HuH-7 (cell line): ENCODE measurements at regions not wholly inside any gene's neighbourhood (a gene's known extent, or its start where the extent isn't known, plus 50 kb on each side); places are given as distances from the start of the nearest gene placed in this dataset.
A peak's percentile ranks its signal among the peaks of the same experiment; 100 is the strongest.
"Not testable (repeated sequence)": the region's sequence is repeated elsewhere in the genome, so short reads cannot be mapped to it uniquely, and the experiment has no call there.

Experiments used
- DNase-seq: peaks from one replicate; pipeline ENCODE4 v3.0.0; 2011; ENCODE audit warnings: low spot score

DNA sequence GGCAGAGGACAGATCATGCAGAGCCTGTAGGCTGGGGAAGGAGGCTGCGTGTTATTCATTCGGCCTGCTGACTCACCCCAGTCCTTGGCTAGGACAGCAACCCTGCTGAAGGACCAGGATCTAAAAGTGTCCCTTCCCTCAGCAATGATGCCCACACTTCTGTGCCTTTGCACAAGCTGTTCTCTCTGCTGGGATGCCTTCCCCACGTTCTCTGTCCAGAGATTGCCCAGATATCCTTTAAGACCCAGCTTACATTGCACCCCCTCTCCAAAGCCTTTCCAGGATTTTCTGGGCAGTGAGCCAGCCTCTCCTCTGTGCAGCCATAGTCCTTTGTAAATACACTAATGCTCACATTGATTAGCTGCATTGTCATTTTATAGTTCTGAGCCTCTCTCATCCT lies 99.3 kb upstream of the CHD6 start:
- DNase-seq: no peak

DNA sequence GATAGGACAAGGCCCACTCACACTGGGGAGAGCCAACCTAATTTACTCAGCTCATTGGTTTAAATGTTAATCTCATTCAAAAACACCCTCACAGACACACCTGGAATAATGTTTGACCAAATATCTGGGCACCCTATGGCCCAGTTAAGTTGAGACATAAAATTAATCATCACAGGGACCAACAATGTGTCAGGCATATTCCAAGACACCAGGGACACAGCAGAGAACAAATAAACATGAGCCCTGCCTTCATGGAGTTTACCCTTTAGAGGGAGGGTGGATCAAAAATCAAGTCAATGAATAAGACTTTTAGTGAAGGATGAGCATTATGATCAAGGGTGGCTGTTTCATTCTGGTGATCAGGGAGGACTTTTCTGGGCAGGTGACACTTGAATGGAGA lies 98.7 kb upstream of the CHD6 start:
- DNase-seq: no peak

DNA sequence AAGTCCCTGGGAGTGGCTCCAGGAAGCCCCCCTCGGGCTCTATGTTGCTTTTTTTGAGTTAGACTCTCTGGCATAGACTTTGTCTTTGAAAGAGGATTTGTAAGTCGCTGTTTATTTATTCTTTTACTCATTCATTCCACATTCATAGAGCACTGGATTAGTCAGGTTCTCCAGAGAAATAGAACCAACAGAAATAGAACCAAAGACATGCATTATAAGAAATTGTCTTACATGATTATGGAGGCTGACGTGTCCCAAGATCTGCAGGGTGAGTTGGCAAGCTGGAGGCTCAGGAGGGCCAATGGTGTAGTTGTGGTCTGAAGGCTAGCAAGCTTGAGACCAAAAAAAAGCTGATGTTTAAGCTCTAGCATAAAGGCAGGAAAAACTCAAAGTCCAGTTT lies 98.3 kb upstream of the CHD6 start:
- no peak for DNase-seq

DNA sequence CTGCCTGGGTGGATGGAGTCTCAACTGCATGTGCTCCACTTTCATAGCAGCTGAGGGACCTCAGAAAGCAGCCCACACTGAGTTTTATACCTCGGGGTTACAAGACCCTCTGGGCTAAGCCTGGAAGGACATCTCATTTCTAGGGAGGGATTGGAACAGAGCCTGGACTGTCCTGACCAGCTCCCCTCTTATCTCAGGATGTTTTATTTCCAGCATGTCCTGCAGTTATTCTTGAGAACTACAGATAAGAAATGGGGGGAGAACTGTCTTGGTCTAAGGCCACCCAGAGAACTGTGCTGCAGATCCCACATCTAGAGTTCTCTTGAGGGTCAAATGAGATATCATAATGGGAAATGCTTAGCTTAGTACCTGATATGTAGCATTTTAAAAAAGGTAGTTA lies 97.3 kb upstream of the CHD6 start:
- DNase-seq: no peak

DNA sequence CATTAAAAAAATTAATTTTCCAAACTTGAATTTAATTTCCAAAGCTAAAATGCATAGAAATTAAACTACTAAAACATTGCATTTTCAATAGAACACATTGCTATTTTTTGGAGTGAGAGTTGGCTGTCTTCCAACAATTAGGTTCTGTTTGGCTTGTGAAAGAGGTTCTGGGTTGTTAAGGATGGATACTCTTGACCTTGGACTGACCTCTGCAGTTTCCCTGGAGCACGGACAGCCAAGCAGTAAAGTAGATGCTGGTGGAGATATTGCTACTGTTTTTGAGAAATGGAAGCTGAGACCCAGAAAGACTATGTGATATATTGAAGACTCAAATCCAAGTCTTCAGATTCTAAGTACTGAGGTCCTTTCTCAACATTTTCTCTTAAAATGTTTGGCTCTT lies 95.9 kb upstream of the CHD6 start:
- DNase-seq: no peak

DNA sequence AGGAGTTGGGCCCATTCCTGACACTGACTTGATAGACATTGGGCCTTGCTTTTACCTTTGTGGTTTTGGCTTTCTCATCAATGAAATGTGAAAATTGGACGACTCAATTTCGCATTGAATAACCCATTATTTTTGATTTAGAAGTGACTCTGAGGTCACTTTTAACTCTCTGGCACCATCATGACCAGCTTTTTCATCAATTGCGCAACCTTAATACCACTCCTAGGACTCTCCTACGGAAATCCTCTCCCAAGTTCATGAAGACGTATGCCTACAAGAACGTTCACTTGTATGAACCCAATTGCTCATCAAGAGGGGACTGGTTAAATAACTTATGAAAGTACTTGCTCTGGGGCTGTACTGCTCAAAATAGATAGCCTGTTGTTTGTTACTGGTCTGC lies 86.7 kb upstream of the CHD6 start:
- DNase-seq: no peak

DNA sequence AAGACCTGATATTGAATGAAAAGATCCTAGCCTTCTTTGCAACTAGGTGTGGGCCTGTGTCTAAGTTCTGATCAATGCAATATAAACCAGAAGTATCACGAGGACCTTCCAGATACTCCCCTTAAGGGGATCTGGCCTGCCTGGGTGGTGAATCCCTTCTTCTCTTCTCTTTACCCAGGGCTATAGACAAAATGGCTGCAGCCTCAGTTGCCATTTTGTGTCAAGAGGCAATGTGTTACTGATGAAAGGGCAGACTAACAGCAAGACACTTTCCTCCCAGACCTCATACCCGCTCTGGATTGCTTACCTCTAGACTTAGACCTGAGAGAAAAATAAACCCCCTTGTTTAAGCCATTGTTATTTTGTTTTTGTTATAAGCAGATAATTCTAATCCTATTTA lies 84.5 kb upstream of the CHD6 start:
- no peak for DNase-seq

DNA sequence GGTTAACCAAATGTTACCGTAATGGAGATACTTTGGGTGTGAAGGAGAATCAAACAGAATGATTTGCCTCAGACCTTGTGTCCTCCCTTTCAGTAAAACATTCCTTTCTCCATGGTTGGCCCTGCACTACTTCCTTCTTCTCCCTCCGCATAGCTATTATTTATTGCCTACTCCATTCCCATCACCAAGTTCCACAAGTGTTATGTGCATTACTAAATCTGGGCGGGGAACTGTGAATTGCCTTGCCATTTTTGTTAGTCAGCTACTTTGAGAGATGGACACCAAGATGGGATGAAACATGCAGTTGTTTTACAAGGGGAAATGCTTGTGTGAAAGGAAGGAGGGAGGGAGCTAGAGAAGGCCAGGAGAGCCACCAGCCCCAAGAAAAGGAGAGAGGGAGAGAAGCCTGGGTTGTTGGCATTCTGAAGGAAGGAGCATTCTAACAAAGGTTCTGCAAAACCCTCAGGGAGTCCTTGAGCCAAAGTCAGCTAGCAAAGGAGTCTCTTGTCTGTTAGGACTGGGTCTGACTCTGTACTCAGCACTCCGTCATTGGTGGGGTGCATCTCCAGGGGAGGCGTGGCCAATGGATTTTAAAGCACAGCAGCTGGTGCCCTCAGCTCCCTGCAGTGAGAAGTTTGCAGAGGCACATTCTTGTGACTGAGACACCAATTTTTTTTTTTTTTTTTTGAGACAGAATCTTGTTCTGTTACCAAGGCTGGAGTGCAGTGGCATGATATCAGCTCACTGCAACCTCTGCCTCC lies 83.6 kb upstream of the CHD6 start:
- no peak for DNase-seq

DNA sequence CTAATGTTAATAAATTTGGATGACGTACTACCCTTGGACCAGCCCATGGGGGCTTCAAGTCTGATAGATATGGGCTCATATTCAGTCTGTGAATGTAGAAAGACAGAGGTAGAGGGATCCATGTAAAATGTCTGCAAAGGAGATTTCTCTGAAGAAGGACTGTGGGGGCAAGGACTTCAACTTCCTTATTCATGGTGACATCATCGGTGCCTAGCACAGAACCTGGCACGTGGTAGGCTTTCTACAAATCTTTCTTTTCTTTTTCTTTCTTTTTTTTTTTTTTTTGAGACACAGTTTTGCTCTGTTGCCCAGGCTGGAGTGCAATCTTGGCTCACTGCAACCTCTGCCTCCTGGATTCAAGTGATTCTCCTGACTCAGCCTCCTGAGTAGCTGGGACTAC lies 81.5 kb upstream of the CHD6 start:
- DNase-seq: not testable (repeated sequence)

DNA sequence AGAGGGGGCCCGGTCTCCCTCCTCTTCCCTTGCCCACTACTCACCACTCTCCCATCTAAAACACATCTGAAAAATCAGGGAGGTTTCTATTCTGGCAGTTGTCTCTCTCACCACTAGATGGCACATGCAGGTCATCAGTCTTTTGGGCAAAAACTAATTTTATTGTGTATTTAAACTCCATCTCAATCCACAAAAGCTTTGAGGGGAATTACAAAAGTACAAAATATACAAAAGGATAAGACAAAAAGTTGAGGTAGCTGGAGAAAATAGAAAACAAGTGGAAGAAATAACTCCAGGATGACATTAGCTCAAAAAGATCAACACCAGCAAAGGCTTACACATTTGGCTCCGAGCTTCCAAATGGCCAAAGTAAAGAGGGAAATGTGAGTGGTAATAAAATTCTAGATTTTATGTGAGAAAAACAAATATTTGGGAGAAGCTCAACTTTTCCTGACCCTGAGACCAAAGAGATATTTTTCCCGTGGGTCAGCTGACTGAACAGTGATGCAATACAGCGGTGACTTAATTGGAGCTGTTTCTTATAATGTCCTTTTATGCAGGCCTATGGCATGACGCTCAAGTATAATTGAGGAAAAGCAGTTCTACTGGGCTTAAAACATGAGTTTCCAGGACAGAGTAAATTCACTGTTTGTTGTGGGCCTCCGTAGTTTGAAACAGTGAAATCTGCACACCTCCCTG lies 79.8 kb upstream of the CHD6 start:
- DNase-seq: peak; percentile 39

DNA sequence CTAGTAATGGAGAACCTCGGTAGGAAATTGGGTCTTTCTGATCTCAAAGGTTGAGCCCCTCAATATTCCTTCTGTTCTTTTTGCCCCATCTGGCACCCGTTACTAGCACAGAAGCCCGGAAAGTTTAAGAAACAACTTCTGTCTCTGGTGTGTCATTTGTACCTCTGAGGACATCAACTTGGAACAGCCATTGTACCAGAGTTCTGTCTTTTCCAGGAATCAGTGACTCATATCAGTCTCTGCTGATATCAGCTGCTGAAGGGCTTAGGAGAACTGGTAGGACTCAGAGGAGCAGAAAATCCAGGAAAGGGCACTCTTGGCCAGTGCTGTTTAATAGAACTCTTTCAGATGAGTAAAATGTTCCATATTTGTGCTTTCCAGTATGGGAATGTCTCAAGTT lies 78.3 kb upstream of the CHD6 start:
- DNase-seq: no peak

DNA sequence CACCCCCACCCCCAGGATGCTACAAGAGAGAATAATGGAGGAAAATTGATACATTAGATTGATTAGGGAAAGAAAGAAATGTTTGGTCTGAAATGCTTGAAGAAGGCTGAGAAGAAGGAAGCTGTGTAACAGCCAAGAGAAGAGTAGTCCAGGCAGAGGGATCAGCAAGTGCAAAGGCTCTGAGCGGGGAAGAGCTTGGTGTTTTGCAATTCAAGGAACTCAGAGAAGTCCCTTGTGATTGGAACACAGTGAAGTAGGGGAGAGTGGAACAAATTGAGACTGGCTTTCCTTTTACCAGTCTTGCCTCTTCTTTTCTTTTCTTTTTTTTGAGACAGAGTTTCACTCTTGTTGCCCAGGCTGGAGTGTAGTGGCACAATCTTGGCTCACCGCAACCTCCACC lies 76.6 kb upstream of the CHD6 start:
- no peak for DNase-seq

DNA sequence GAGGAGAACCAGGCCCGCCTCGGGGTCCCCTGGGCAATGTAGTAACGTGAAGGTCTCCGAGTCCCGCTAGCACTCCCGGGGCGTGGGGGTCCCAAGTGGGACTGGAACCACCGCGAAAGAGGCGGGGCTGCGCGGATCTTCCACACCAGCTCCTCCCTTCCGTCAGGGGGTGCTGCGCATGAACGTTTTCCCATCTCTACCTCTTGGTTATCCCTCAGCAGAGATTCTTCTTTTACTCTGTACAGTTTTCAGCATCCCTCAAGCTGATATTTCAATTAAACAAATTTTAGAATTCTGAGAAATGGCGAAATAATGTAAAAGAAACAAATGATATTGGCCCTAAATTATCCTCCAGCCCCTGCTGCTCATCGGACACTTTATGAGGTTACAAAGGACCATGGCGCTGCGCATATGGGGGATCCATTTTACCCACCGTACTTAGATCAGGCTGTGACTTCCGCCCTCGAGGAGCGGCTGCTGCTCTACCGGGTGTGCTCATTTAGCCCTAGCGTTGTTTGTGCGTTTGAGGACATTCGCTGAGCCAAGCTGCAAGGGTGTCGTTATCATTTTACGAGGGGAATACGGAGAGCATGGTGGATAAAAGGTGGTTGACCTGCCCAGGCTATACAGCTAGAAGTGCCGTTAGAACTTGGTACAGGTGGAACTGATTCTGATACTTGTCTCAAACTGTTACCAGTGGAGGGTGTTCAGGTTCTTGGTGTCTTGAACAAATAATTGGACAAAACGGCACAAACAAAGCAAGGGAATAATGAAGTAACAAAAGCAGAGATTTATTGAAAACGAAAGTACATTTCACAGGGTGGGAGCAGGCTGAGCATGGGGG lies 75.2 kb upstream of the CHD6 start:
- DNase-seq: peak; percentile 63

DNA sequence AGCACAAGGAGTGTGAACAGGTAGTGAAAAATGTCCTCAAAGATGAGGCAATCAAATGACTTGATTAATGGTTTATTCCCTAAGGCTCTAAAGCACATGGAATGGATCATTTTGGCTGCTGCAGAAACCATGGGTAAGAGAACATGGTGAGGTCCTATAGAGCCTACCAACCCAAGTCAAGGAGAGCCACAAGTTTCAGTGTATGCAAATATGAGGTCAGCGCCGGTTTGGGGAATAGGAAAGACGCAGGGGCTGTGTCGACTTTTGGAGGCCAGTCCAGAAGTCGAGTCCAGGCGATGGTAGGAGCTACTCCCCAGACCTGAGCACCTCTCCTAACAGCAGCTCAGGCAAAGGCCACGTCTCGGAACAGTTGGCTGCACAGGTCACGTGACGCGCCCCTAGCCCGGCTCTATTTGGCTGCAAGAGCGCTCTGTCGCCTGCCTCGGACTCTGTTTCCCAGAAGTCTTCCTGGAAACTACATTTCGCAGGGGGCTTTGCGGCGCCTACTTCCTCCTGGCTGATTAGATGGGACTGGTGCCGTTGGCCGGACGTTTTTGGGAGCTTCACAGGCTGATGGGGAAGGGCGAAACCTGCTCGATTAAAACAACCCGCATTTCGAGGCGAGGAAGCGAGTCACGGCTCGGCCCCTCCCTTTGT lies 74.4 kb upstream of the CHD6 start:
- DNase-seq: peak; percentile 65

DNA sequence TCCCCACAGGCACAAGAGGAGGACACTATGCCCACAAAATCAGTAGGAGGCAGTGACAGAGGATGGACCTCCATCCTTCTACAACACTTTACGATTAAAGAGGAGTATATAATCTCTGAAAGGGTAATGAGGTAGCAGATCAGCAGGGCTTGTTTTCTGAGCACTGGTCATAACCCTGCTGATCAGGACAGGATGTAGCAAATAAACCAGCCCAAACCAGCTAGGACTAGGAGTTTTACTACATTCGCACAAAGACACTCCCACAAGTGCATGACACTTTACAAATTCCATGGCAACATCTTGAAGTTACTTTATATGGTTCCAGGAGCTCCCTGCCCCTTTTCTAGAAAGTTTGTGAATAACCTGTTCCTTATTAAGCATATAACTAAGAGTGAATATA lies 73.3 kb upstream of the CHD6 start:
- DNase-seq: no peak

DNA sequence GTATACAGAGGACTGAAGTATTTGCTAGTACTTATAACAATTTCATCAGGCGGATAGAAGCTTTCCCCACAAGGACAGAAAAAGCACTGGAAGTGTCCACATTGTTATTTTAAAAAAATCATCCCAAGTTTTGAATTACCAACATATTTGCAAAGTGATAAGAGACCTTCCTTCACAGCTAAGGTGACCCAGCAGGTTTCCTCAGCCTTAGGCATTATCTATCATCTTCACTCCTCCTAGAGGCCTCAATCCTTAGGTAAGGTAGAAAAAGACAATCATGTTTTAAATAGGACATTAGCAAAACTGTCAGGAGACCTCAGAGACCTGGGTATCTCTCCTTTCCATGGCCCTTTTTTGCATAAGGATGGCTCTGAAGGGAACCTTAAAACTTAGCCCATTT lies 72.5 kb upstream of the CHD6 start:
- DNase-seq: no peak

DNA sequence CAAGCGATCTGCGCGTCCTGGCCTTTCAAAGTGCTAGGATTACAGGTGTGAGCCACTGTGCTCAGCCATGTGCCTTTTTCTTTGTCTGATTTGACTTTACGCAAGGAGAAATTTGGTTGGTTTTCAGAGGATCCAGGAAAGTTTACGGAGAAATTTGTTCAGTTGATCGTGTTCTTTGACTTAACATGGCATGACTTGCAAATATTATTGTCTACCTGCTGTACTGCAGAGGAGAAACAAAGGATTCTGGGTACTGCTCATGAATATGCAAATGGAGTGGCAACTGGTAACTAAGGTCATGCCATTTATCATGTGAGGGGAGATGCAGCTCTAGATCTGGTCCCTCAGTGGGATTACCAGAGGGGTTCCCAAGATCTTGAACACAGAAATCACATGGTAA lies 68.8 kb upstream of the CHD6 start:
- no peak for DNase-seq

DNA sequence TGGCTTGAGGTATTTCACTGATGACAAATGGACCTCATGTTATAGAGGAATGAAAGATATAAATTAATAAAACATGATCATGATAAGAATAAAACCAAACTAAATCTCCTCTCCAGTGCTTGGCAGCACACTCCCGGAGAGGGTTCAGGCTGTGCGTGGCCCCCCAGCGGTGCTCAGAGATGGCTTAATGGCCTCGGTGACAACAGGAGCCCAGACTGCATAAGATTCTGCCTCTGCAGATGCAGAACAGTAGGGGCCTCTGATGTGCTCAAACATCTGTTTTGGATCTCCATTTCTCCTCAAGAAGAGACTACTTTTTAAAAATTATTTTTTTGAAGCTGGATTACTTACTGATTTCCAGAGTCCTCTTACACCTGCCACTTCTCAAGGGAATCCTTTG lies 67.0 kb upstream of the CHD6 start:
- DNase-seq: not testable (repeated sequence)

DNA sequence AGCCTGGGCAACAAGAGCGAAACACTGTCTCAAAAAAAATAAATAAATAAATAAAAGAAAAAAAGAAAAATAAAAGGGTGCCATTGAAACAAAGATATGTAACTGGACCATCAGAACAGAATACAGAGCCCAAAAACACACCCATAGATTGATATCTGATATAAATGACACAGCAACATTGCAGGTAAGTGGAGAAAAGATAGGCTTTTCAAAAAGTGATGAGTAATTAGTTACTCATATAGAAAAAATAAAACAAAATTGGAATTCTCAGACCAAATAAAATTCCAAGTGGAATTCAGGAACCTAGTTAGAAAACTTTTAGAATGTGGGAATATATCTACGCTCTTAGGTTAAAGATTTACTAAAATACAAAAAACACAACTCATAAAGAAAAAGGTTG lies 60.6 kb upstream of the CHD6 start:
- DNase-seq: no peak

DNA sequence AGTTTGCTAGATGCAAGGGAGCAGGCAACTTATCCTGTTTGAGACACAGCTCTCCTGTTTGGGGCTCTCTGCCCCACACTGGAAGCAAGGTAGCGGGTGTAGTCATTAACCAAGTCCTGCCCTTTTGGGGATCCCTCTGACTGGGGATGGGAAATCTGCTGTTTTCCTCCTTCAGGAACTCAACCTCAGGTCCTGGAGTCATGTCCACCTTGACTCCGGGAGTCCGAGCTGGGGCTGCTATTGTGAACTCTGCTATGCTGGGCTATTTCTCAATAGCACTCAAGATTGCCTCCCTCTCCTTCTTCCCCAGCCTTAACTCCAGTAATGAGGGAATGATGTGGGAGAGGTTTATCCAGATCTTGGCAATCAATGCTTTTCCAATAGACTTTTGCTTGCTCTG lies 54.1 kb upstream of the CHD6 start:
- no peak for DNase-seq

DNA sequence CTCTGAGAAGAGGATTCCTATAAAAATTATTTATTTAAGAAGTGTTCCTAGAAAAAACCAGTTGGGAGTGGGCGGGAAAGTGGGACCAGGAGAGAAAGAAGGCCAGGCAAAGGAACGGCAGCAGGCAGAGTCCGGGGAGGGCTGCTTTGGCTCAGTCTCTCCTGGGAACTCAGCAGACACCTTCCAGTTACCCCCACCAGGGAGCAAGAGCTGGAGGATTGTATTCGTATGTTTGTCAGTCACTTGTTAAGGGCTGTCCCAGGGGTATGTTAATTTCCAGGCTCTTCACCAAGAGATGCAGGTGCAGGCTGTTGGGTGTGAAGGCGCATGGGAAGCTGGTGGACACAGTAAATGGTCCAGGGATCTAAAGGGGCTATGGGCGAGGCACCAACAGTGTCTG lies 53.0 kb upstream of the CHD6 start:
- DNase-seq: no peak

DNA sequence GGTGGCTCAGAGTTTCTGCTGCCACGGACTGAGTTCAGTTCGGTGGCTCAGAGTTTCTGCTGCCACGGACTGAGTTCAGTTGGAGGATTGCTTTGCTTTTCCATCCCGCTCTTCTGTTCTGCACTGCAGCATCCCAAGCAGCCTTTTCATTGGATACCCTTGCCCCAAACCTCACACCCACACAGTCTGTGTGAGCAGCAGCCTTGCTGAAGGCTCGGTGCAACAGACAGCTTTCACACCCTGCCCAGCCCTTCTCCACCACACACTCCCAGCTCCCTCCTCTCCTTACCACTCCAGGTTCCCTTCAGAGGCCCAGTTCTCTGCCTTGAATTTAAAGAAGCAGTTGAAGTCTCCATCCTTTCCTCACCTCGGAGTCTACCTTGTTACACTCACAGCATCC lies 52.5 kb upstream of the CHD6 start:
- DNase-seq: no peak
